ENCODE measurements at regions not wholly inside any gene's neighbourhood (a gene's known extent, or its start where the extent isn't known, plus 50 kb on each side); places are given as distances from the start of the nearest gene placed in this dataset.

- ATAC-seq (no peak), DNase-seq (no peak)
- H3K4me3 Mint-ChIP-seq: no peak overlapping the region
- no peak overlapping the region for H3K27ac Mint-ChIP-seq
- H3K9me3 Mint-ChIP-seq: peaks cover 10 to 12% of the 10 kb centered on the region in 2 donors
- no peaks in the 10 kb centered on the region for H3K27me3 Mint-ChIP-seq
- no peaks in the 10 kb centered on the region for H3K4me1 Mint-ChIP-seq
These were observed 222.6 kb upstream of the RND3 start for GRCh38 chr2:150710041-150710440.

GRCh38 chr2:150706561-150706960 is 219.1 kb upstream of the RND3 start:
- no peaks in the 10 kb centered on the region for H3K4me1 Mint-ChIP-seq
- DNase-seq: no peak
- no peak overlapping the region for H3K27ac Mint-ChIP-seq
- no peaks in the 10 kb centered on the region for H3K9me3 Mint-ChIP-seq
- no peaks in the 10 kb centered on the region for H3K27me3 Mint-ChIP-seq
- ATAC-seq: no peak
- H3K4me3 Mint-ChIP-seq: no peak overlapping the region

- H3K4me3 Mint-ChIP-seq: no peak overlapping the region
- no peaks in the 10 kb centered on the region for H3K9me3 Mint-ChIP-seq
- H3K27me3 Mint-ChIP-seq: no peaks in the 10 kb centered on the region
- no peak overlapping the region for H3K27ac Mint-ChIP-seq
- ATAC-seq: no peak
- no peak for DNase-seq
- H3K4me1 Mint-ChIP-seq: no peaks in the 10 kb centered on the region
These were observed 218.3 kb upstream of the RND3 start for GRCh38 chr2:150705767-150706166.

GRCh38 chr2:150705357-150705756 is 217.9 kb upstream of the RND3 start:
- no peak overlapping the region for H3K27ac Mint-ChIP-seq
- ATAC-seq: no peak
- H3K4me3 Mint-ChIP-seq: no peak overlapping the region
- no peaks in the 10 kb centered on the region for H3K27me3 Mint-ChIP-seq
- no peak for DNase-seq
- no peaks in the 10 kb centered on the region for H3K9me3 Mint-ChIP-seq
- no peaks in the 10 kb centered on the region for H3K4me1 Mint-ChIP-seq

- H3K27ac Mint-ChIP-seq: no peak overlapping the region
- H3K4me3 Mint-ChIP-seq: no peak overlapping the region
- H3K9me3 Mint-ChIP-seq: no peaks in the 10 kb centered on the region
- H3K27me3 Mint-ChIP-seq: no peaks in the 10 kb centered on the region
- ATAC-seq (no peak), DNase-seq (no peak)
- H3K4me1 Mint-ChIP-seq: no peaks in the 10 kb centered on the region
These were observed 215.3 kb upstream of the RND3 start for GRCh38 chr2:150702791-150703190.

- DNase-seq (no peak), ATAC-seq (no peak)
- Mint-ChIP-seq H3K27me3 (no peaks in the 10 kb centered on the region), H3K27ac (no peak overlapping the region), H3K4me1 (no peaks in the 10 kb centered on the region), H3K4me3 (no peak overlapping the region), H3K9me3 (no peaks in the 10 kb centered on the region)
These were observed 213.5 kb upstream of the RND3 start for GRCh38 chr2:150700666-150701580.

GRCh38 chr2:150699218-150699617 is 211.8 kb upstream of the RND3 start:
- Mint-ChIP-seq H3K4me1 (no peaks in the 10 kb centered on the region), H3K9me3 (no peaks in the 10 kb centered on the region), H3K27ac (no peak overlapping the region), H3K4me3 (no peak overlapping the region), H3K27me3 (no peaks in the 10 kb centered on the region)
- no peak for DNase-seq
- no peak for ATAC-seq

- Mint-ChIP-seq H3K4me1 (no peaks in the 10 kb centered on the region), H3K27me3 (no peaks in the 10 kb centered on the region), H3K27ac (no peak overlapping the region), H3K9me3 (no peaks in the 10 kb centered on the region), H3K4me3 (no peak overlapping the region)
- ATAC-seq (no peak), DNase-seq (no peak)
These were observed 210.7 kb upstream of the RND3 start for GRCh38 chr2:150698016-150698661.

- Mint-ChIP-seq H3K4me1 (no peaks in the 10 kb centered on the region), H3K9me3 (no peaks in the 10 kb centered on the region), H3K27me3 (no peaks in the 10 kb centered on the region), H3K27ac (no peak overlapping the region), H3K4me3 (no peak overlapping the region)
- no peak for DNase-seq
- ATAC-seq: no peak
These were observed 210.1 kb upstream of the RND3 start for GRCh38 chr2:150697596-150697995.

GRCh38 chr2:150695451-150696135 is 208.1 kb upstream of the RND3 start:
- H3K4me1 Mint-ChIP-seq: no peaks in the 10 kb centered on the region
- no peak overlapping the region for H3K4me3 Mint-ChIP-seq
- H3K27ac Mint-ChIP-seq: no peak overlapping the region
- no peaks in the 10 kb centered on the region for H3K27me3 Mint-ChIP-seq
- H3K9me3 Mint-ChIP-seq: no peaks in the 10 kb centered on the region
- DNase-seq (no peak), ATAC-seq (no peak)

GRCh38 chr2:150693556-150693955 is 206.1 kb upstream of the RND3 start:
- DNase-seq (no peak), ATAC-seq (no peak)
- H3K27me3 Mint-ChIP-seq: no peaks in the 10 kb centered on the region
- H3K4me1 Mint-ChIP-seq: no peaks in the 10 kb centered on the region
- no peaks in the 10 kb centered on the region for H3K9me3 Mint-ChIP-seq
- H3K27ac Mint-ChIP-seq: no peak overlapping the region
- no peak overlapping the region for H3K4me3 Mint-ChIP-seq

- Mint-ChIP-seq H3K4me3 (no peak overlapping the region), H3K9me3 (no peaks in the 10 kb centered on the region), H3K27me3 (no peaks in the 10 kb centered on the region), H3K27ac (no peak overlapping the region), H3K4me1 (no peaks in the 10 kb centered on the region)
- ATAC-seq (no peak), DNase-seq (no peak)
These were observed 203.4 kb upstream of the RND3 start for GRCh38 chr2:150690870-150691269.

- no peaks in the 10 kb centered on the region for H3K9me3 Mint-ChIP-seq
- no peak for DNase-seq
- no peaks in the 10 kb centered on the region for H3K27me3 Mint-ChIP-seq
- ATAC-seq: no peak
- H3K4me1 Mint-ChIP-seq: no peaks in the 10 kb centered on the region
- H3K27ac Mint-ChIP-seq: no peak overlapping the region
- H3K4me3 Mint-ChIP-seq: no peak overlapping the region
These were observed 202.8 kb upstream of the RND3 start for GRCh38 chr2:150690261-150690660.

- H3K27me3 Mint-ChIP-seq: no peaks in the 10 kb centered on the region
- H3K9me3 Mint-ChIP-seq: no peaks in the 10 kb centered on the region
These were observed 202.1 kb upstream of the RND3 start for GRCh38 chr2:150689590-150689989.

GRCh38 chr2:150688016-150688415 is 200.5 kb upstream of the RND3 start:
- ATAC-seq: no peak
- Mint-ChIP-seq H3K4me3 (no peak overlapping the region), H3K4me1 (no peaks in the 10 kb centered on the region), H3K27me3 (no peaks in the 10 kb centered on the region), H3K9me3 (no peaks in the 10 kb centered on the region), H3K27ac (no peak overlapping the region)
- DNase-seq: no peak

More at GRCh38 chr2:150689590-150689989, 202.1 kb upstream of the RND3 start:
- no peak overlapping the region for H3K4me3 Mint-ChIP-seq
- ATAC-seq (no peak), DNase-seq (no peak)
- no peak overlapping the region for H3K27ac Mint-ChIP-seq
- no peaks in the 10 kb centered on the region for H3K4me1 Mint-ChIP-seq

GRCh38 chr2:150686391-150686790 is 198.9 kb upstream of the RND3 start:
- ATAC-seq (no peak), DNase-seq (no peak)
- no peaks in the 10 kb centered on the region for H3K27me3 Mint-ChIP-seq
- H3K9me3 Mint-ChIP-seq: peaks cover 0 to under 1% of the 10 kb centered on the region in 2 donors
- H3K4me1 Mint-ChIP-seq: no peaks in the 10 kb centered on the region
- H3K4me3 Mint-ChIP-seq: no peak overlapping the region
- no peak overlapping the region for H3K27ac Mint-ChIP-seq

Data from stimulated activated naive CD8-positive, alpha-beta T cell treated with anti-CD3 and anti-CD28 coated beads, Interleukin-15, amount 100 ng/mL, for 72 hours (primary cell).